ENCODE measurements at regions not wholly inside any gene's neighbourhood (a gene's known extent, or its start where the extent isn't known, plus 50 kb on each side); places are given as distances from the start of the nearest gene placed in this dataset.

- no peak for TF ChIP-seq CTCF (IDR thresholded peaks at IDR 0.05; ENCODE audit: insufficient read depth, low read length, poor library complexity, severe bottlenecking)
- Histone ChIP-seq H3K36me3 (ENCODE audit: control insufficient read depth, insufficient read depth, low read length) (no peaks in the 10 kb centered on the region), H3K4me3 (ENCODE audit: low read depth, low read length) (no peak overlapping the region), H3K27me3 (ENCODE audit: control insufficient read depth, insufficient read depth, low read length) (no peaks in the 10 kb centered on the region)
- no peak for DNase-seq (ENCODE audit: low read depth)
Observed at GRCh38 chr15:38781196-38781595, 216.6 kb upstream of the RASGRP1 start.

- Histone ChIP-seq H3K27me3 (ENCODE audit: control insufficient read depth, insufficient read depth, low read length) (no peaks in the 10 kb centered on the region), H3K4me3 (ENCODE audit: low read depth, low read length) (no peak overlapping the region), H3K36me3 (ENCODE audit: control insufficient read depth, insufficient read depth, low read length) (no peaks in the 10 kb centered on the region)
- DNase-seq (ENCODE audit: low read depth) = no peak
- no peak for TF ChIP-seq CTCF (IDR thresholded peaks at IDR 0.05; ENCODE audit: insufficient read depth, low read length, poor library complexity, severe bottlenecking)
Observed at GRCh38 chr15:38782156-38782555, 217.5 kb upstream of the RASGRP1 start.

GRCh38 chr15:38788918-38789317 is 224.3 kb upstream of the RASGRP1 start:
- Histone ChIP-seq H3K36me3 (ENCODE audit: control insufficient read depth, insufficient read depth, low read length) (no peaks in the 10 kb centered on the region), H3K27me3 (ENCODE audit: control insufficient read depth, insufficient read depth, low read length) (no peaks in the 10 kb centered on the region), H3K4me3 (ENCODE audit: low read depth, low read length) (no peak overlapping the region)
- no peak for TF ChIP-seq CTCF (IDR thresholded peaks at IDR 0.05; ENCODE audit: insufficient read depth, low read length, poor library complexity, severe bottlenecking)
- no peak for DNase-seq (ENCODE audit: low read depth)

GRCh38 chr15:38789566-38789965 is 225.0 kb upstream of the RASGRP1 start:
- Histone ChIP-seq H3K4me3 (ENCODE audit: low read depth, low read length) (no peak overlapping the region), H3K36me3 (ENCODE audit: control insufficient read depth, insufficient read depth, low read length) (no peaks in the 10 kb centered on the region), H3K27me3 (ENCODE audit: control insufficient read depth, insufficient read depth, low read length) (no peaks in the 10 kb centered on the region)
- no peak for TF ChIP-seq CTCF (IDR thresholded peaks at IDR 0.05; ENCODE audit: insufficient read depth, low read length, poor library complexity, severe bottlenecking)
- no peak for DNase-seq (ENCODE audit: low read depth)

GRCh38 chr15:38793206-38793810 is 228.7 kb upstream of the RASGRP1 start:
- no peak for TF ChIP-seq CTCF (IDR thresholded peaks at IDR 0.05; ENCODE audit: insufficient read depth, low read length, poor library complexity, severe bottlenecking)

More at GRCh38 chr15:38793206-38793810, 228.7 kb upstream of the RASGRP1 start:
- no peak overlapping the region for H3K4me3 ChIP-seq (ENCODE audit: low read depth, low read length)
- no peak for DNase-seq (ENCODE audit: low read depth)
- H3K36me3 ChIP-seq (ENCODE audit: control insufficient read depth, insufficient read depth, low read length) = no peaks in the 10 kb centered on the region
- H3K27me3 ChIP-seq (ENCODE audit: control insufficient read depth, insufficient read depth, low read length) = no peaks in the 10 kb centered on the region

All from kidney epithelial cell (primary cell).